Keratinocyte (primary cell): ENCODE measurements at regions not wholly inside any gene's neighbourhood (a gene's known extent, or its start where the extent isn't known, plus 50 kb on each side); places are given as distances from the start of the nearest gene placed in this dataset.

Source experiments
- CTCF ChIP-seq, 3 experiments: IDR thresholded peaks in 1 of 3; conservative IDR thresholded peaks in 1 of 3; optimal IDR thresholded peaks in 1 of 3; 2 replicates in 2 of 3; 3 replicates in 1 of 3; pipeline versions ENCODE3 to v1.5.1; 2011; ENCODE audit warnings: low read length in 3 of 3, mild to moderate bottlenecking in 3 of 3, moderate library complexity in 2 of 3, control low read depth in 1 of 3, inconsistent platforms in 1 of 3; ENCODE audit not compliant: insufficient read depth in 2 of 3; ENCODE audit errors: extremely low read depth in 1 of 3
- EZH2 ChIP-seq: IDR thresholded peaks from one replicate; pipeline ENCODE4 v1.6.1; 2012; ENCODE audit warnings: inconsistent platforms, mild to moderate bottlenecking, low read length, moderate library complexity

DNA sequence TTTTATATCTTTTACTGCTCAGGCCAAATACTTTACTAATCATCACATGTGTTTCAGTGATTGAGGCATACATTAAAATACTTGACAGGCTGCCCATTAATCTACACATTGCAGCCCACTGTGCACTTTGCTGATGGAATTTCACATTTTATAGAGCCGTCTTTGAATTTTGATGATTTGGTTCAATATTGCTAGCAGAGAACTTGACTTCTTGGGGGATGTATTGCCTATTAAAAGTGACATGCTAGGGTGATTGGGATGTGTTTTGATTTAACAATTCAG, 1291.0 kb upstream of the GYPC start:
- TF ChIP-seq CTCF (optimal IDR thresholded peaks at IDR 0.05 in 1 of 3, IDR thresholded peaks at IDR 0.05 in 1 of 3, conservative IDR thresholded peaks at IDR 0.05 in 1 of 3; ENCODE audit: extremely low read depth in 1 of 3, insufficient read depth in 2 of 3, low read length in 3 of 3) (no peak), EZH2 (no peak)
